Cardiac fibroblast (primary cell): ENCODE measurements at regions not wholly inside any gene's neighbourhood (a gene's known extent, or its start where the extent isn't known, plus 50 kb on each side); places are given as distances from the start of the nearest gene placed in this dataset.

ENCODE experiments used
- DNase-seq, 2 donors: peaks; one replicate each; pipeline versions ENCODE4 v3.0.0 to v3.0.0-alpha.2; 2010; ENCODE audit warnings: low read depth in 2 of 2
- H3K4me3 ChIP-seq, 2 donors: replicated peaks in 1 of 2; 1 replicate in 1 of 2; 2 replicates in 1 of 2; pipeline ENCODE4 v1.5.1; 2011; ENCODE audit warnings: low read depth in 2 of 2, low read length in 2 of 2, mild to moderate bottlenecking in 2 of 2, moderate library complexity in 1 of 2
- CTCF ChIP-seq: IDR thresholded peaks from one replicate; pipeline ENCODE4 v1.5.1; 2011; ENCODE audit warnings: low read depth, mild to moderate bottlenecking, low read length, inconsistent platforms

- no peak for DNase-seq
- TF ChIP-seq CTCF: no peak
- H3K4me3 ChIP-seq: peak overlapping the region; percentile 37 to 41
Measured at GRCh38 chr1:234530672-234531071, 51.7 kb upstream of the TARBP1 start.

GRCh38 chr1:234529950-234530237, 50.9 kb upstream of the TARBP1 start:
- DNase-seq: no peak
- TF ChIP-seq CTCF: no peak
- H3K4me3 ChIP-seq: no peak overlapping the region

GRCh38 chr1:234529095-234529949, 50.3 kb upstream of the TARBP1 start:
- DNase-seq: no peak
- no peak for TF ChIP-seq CTCF
- no peak overlapping the region for H3K4me3 ChIP-seq
